ENCODE measurements at regions not wholly inside any gene's neighbourhood (a gene's known extent, or its start where the extent isn't known, plus 50 kb on each side); places are given as distances from the start of the nearest gene placed in this dataset.

GRCh38 chr6:105850261-105851112 lies 235.6 kb upstream of the PRDM1 start:
- in situ Hi-C loops (cut with MboI; ENCODE audit: low sequenced_read_pairs in 4 of 4), result no loop called here

DNA sequence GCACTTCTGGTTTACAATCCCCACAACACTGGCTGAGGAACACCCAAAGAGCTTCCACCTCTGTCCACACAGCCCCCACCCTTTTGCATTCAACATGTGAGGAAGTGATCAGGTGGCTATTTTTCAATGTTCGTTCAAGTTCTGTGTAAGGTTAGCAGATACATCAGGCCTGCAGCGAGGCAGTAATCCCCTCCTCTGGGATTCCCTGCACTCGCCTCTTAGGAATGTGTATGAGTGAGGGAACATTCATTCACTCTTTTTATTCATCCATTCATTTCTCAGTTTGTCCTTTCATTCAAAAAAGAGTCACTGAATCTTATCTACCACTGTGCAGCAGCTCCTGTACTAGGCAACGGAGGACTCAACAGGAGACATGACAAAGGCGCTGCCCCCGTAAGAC lies 236.4 kb upstream of the PRDM1 start:
- DNase-seq, result no peak
- no peaks in the 10 kb centered on the region for H3K9me3 ChIP-seq
- no peak overlapping the region for H3K27ac ChIP-seq
- intact Hi-C loops (cut with DNase I; ENCODE audit: low total_unique reads), result no loop called here
- no peaks in the 10 kb centered on the region for H3K27me3 ChIP-seq
- H3K4me3 ChIP-seq, result no peak overlapping the region
- in situ Hi-C loops (cut with MboI; ENCODE audit: low sequenced_read_pairs in 4 of 4), result no loop called here
- no peak for TF ChIP-seq CTCF (IDR thresholded peaks at IDR 0.05 in 4 of 5, conservative IDR thresholded peaks at IDR 0.05 in 1 of 5)
- TF ChIP-seq POLR2A (IDR thresholded peaks at IDR 0.05), result no peak
- H3K4me1 ChIP-seq, result no peaks in the 10 kb centered on the region
- no peak for ATAC-seq
- no peaks in the 10 kb centered on the region for H3K36me3 ChIP-seq

More at GRCh38 chr6:105850261-105851112, 235.6 kb upstream of the PRDM1 start:
- intact Hi-C loops (cut with DNase I; ENCODE audit: low total_unique reads), result no loop called here
- TF ChIP-seq CTCF (IDR thresholded peaks at IDR 0.05 in 4 of 5, conservative IDR thresholded peaks at IDR 0.05 in 1 of 5), result no peak
- no peak for TF ChIP-seq POLR2A (IDR thresholded peaks at IDR 0.05)
- DNase-seq (no peak), ATAC-seq (no peak)
- H3K4me3 ChIP-seq, result no peak overlapping the region
- no peak overlapping the region for H3K27ac ChIP-seq
- no peaks in the 10 kb centered on the region for H3K27me3 ChIP-seq
- H3K9me3 ChIP-seq, result no peaks in the 10 kb centered on the region
- H3K36me3 ChIP-seq, result no peaks in the 10 kb centered on the region
- no peaks in the 10 kb centered on the region for H3K4me1 ChIP-seq

DNA sequence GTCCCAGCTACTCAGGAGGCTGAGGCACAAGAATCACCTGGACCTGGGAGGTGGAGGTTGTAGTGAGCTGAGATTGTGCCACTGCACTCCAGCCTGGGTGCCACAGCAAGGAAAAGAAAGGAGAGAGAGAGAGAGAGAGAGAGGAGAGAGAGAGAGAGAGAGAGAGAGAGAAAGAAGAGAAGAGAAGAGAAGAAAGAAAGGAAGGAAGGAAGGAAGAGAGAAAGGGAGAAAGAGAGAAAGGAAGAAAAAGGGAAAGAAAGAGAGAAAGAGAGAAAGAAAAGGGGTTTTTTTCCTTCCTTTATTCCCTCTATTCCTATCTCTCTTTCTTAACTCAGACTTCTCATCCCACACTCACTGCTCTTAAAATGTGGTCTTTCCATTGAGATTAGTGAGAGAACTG lies 238.7 kb upstream of the PRDM1 start:
- Histone ChIP-seq H3K36me3 (no peaks in the 10 kb centered on the region), H3K27ac (no peak overlapping the region), H3K4me1 (no peaks in the 10 kb centered on the region), H3K27me3 (no peaks in the 10 kb centered on the region), H3K9me3 (no peaks in the 10 kb centered on the region), H3K4me3 (no peak overlapping the region)
- intact Hi-C loops (cut with DNase I; ENCODE audit: low total_unique reads) (no loop called here), in situ Hi-C loops (cut with MboI; ENCODE audit: low sequenced_read_pairs in 4 of 4) (no loop called here)
- TF ChIP-seq POLR2A (IDR thresholded peaks at IDR 0.05), result no peak
- no peak for TF ChIP-seq CTCF (IDR thresholded peaks at IDR 0.05 in 4 of 5, conservative IDR thresholded peaks at IDR 0.05 in 1 of 5)
- no peak for DNase-seq
- no peak for ATAC-seq

DNA sequence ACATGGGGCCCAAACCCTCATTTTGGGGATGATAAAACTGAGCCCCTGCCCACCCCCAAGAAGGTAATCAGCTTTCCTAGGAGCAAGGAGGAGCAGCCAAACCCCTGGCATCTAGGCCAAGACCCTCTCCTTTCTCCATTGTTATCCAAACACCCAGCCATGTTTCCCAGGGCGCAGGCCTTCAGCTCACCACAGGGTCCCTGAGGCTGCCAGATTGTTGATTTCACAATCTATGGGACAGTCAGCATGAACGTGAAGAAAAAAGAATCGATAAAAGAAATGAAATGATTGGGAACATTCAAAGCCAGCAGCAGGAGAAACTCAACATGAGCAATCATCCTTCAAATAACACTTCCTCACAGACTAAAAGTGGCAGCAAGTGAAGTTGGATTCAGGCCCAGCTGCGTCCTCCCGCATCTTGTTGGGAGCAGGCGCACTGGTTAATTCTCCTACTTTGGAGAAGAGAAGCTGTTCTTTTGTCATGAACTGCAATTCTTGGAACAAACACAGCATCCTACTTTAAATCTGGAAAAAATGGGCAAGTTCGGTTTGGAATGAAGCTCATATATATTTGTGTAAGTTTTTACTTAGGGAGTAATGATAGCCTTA lies 241.8 kb upstream of the PRDM1 start:
- no peaks in the 10 kb centered on the region for H3K27me3 ChIP-seq
- ATAC-seq, result no peak
- intact Hi-C loops (cut with DNase I; ENCODE audit: low total_unique reads), result no loop called here
- no peak overlapping the region for H3K27ac ChIP-seq
- H3K9me3 ChIP-seq, result no peaks in the 10 kb centered on the region
- no peaks in the 10 kb centered on the region for H3K36me3 ChIP-seq
- in situ Hi-C loops (cut with MboI; ENCODE audit: low sequenced_read_pairs in 4 of 4), result no loop called here
- no peak overlapping the region for H3K4me3 ChIP-seq
- TF ChIP-seq POLR2A (IDR thresholded peaks at IDR 0.05), result no peak
- TF ChIP-seq CTCF (IDR thresholded peaks at IDR 0.05 in 4 of 5, conservative IDR thresholded peaks at IDR 0.05 in 1 of 5), result no peak
- peak in 1 of 2 donors; percentile 35 for DNase-seq
- H3K4me1 ChIP-seq, result no peaks in the 10 kb centered on the region

Data from gastrocnemius medialis (tissue), 4 donors.